ENCODE measurements at regions not wholly inside any gene's neighbourhood (a gene's known extent, or its start where the extent isn't known, plus 50 kb on each side); places are given as distances from the start of the nearest gene placed in this dataset.

DNA sequence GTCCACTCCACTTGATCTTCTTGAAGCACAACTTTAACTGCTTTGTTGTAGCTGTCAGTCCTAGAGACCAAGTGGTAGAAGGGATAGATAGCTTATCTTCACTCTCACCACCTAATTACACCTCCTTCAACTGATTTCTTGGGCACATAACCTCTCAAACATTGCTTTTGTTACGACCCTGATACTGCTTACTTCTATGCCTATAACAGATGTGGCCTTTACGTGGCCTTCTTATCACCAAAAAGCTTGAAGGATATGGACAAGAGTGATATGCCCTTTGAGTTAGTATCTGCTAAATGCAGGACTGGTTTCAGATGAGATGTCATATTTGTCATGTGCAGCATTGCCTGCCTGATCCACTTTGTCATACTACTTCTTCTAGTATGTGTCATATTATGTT lies 847.2 kb downstream of the TDRD15 start:
- TF ChIP-seq CTCF (IDR thresholded peaks at IDR 0.05; ENCODE audit: low read depth, low read length, poor library complexity, severe bottlenecking) (no peak), EZH2phosphoT487 (IDR thresholded peaks at IDR 0.05; ENCODE audit: borderline replicate concordance, low read length) (no peak)
